H1 (cell line): ENCODE measurements at regions not wholly inside any gene's neighbourhood (a gene's known extent, or its start where the extent isn't known, plus 50 kb on each side); places are given as distances from the start of the nearest gene placed in this dataset.

Experiments
- CTCF ChIP-seq, 3 experiments: IDR thresholded peaks; 1 replicate in 2 of 3; 2 replicates in 1 of 3; pipeline versions ENCODE4 v1.5.1 to v1.6.1; 2011; ENCODE audit warnings: low read length in 3 of 3, mild to moderate bottlenecking in 3 of 3, inconsistent platforms in 2 of 3, low read depth in 1 of 3, moderate library complexity in 1 of 3; ENCODE audit not compliant: insufficient read depth in 1 of 3; ENCODE audit errors: control extremely low read depth in 1 of 3
- E2F6 ChIP-seq: IDR thresholded peaks from 2 replicates; pipeline ENCODE4 v1.6.1; 2012; ENCODE audit warnings: inconsistent platforms
- GABPA ChIP-seq: IDR thresholded peaks from 2 replicates; pipeline ENCODE4 v1.6.1; 2011; ENCODE audit warnings: mild to moderate bottlenecking, low read length, moderate library complexity, borderline replicate concordance; ENCODE audit not compliant: insufficient read depth
- PHF8 ChIP-seq: fragments of 200-600 bp; sonication (generic); conservative IDR thresholded peaks from 2 replicates; pipeline ENCODE4 v1.7.1; 2012; ENCODE audit warnings: low read depth, mild to moderate bottlenecking, inconsistent platforms, low read length, moderate library complexity
- POLR2A ChIP-seq, 2 experiments: IDR thresholded peaks; 1 replicate in 1 of 2; 2 replicates in 1 of 2; pipeline ENCODE4 v1.6.1; 2011; ENCODE audit warnings: low read depth in 2 of 2, low read length in 2 of 2, mild to moderate bottlenecking in 2 of 2; ENCODE audit errors: control extremely low read depth in 1 of 2
- POLR2AphosphoS5 ChIP-seq: IDR thresholded peaks from 2 replicates; pipeline ENCODE4 v1.6.1; 2011; ENCODE audit warnings: low read depth, low read length
- RFX5 ChIP-seq: IDR thresholded peaks from 2 replicates; pipeline ENCODE4 v1.6.1; 2011; ENCODE audit warnings: low read depth, low read length, improper control_type of control experiment, borderline replicate concordance
- TAF1 ChIP-seq: IDR thresholded peaks from 2 replicates; pipeline ENCODE4 v1.6.1; 2011; ENCODE audit warnings: mild to moderate bottlenecking, low read depth, low read length
- TF ChIP-seq, protein P1 (sequence below): IDR thresholded peaks from 2 replicates; pipeline ENCODE4 v1.6.1; 2011; ENCODE audit warnings: low read depth, mild to moderate bottlenecking, low read length; ENCODE audit not compliant: insufficient read depth

DNA sequence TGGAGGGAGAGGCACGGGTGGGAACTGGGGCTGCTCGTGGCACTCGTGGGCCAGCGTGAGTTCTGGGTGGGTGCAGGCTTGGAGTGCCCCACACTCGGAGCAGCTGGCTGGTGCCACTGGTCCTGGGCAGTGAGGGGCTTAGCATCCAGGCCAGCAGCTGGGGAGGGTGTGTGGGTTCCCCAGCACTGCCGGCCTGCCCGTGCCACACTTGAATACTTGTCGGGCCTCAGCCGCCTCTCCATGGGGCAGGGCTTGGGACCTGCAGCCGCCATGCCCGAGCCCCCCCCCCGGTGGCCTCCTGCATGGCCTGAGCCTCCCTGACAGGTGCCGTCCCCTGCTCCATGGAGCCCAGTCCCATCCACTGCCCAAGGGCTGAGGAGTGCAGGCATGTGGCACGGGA is 207.2 kb downstream of the CD109 start:
- TF ChIP-seq RFX5: no peak
- TF ChIP-seq, protein P1, sequence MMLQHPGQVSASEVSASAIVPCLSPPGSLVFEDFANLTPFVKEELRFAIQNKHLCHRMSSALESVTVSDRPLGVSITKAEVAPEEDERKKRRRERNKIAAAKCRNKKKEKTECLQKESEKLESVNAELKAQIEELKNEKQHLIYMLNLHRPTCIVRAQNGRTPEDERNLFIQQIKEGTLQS: no peak
- TF ChIP-seq GABPA: no peak
- TF ChIP-seq CTCF (IDR thresholded peaks at IDR 0.05; ENCODE audit: control extremely low read depth in 1 of 3, insufficient read depth in 1 of 3, low read depth in 1 of 3, low read length in 3 of 3): no peak
- TF ChIP-seq PHF8: no peak
- no peak for TF ChIP-seq POLR2AphosphoS5
- TF ChIP-seq TAF1: no peak
- no peak for TF ChIP-seq E2F6
- TF ChIP-seq POLR2A (IDR thresholded peaks at IDR 0.05; ENCODE audit: control extremely low read depth in 1 of 2, low read depth in 2 of 2, low read length in 2 of 2): no peak
